ENCODE measurements at regions not wholly inside any gene's neighbourhood (a gene's known extent, or its start where the extent isn't known, plus 50 kb on each side); places are given as distances from the start of the nearest gene placed in this dataset.

DNA sequence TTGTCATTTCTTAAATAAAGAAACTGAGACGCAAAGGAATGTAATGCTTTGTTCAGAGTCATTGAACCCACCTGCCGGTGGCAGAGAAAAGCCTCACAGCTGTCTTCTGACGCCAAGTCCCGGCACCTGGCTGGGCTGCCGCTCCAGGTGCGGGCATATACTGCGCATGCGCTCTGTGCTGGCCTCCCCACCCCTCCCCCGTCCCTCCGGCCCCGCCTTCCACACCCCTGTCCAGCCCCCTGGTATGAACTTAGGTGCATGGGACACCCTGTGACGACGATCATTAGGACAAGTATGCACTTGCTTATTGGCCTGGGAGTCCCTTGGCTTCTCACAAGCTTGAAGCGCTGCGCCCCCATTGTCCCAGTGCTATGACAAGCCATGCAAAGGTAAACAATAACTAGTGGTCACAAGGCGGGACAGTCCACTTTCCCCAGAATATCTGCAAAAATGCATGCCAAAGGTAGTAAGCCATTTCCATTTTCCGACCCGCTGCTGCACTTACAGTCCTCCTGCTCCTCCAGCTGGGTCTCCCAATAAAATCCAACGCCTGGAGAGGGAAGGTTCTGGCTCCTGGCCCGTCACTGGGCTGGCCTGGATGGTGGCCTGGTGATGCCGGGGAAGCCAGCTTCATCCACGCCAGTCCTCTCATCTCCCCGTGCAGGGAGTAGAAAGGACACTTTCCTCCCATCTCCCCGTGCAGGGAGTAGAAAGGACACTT lies 100.4 kb downstream of the PSMG1 start:
- TF ChIP-seq, protein P1, sequence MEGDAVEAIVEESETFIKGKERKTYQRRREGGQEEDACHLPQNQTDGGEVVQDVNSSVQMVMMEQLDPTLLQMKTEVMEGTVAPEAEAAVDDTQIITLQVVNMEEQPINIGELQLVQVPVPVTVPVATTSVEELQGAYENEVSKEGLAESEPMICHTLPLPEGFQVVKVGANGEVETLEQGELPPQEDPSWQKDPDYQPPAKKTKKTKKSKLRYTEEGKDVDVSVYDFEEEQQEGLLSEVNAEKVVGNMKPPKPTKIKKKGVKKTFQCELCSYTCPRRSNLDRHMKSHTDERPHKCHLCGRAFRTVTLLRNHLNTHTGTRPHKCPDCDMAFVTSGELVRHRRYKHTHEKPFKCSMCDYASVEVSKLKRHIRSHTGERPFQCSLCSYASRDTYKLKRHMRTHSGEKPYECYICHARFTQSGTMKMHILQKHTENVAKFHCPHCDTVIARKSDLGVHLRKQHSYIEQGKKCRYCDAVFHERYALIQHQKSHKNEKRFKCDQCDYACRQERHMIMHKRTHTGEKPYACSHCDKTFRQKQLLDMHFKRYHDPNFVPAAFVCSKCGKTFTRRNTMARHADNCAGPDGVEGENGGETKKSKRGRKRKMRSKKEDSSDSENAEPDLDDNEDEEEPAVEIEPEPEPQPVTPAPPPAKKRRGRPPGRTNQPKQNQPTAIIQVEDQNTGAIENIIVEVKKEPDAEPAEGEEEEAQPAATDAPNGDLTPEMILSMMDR (IDR thresholded peaks at IDR 0.05), result no peak
- TF ChIP-seq POLR2A (IDR thresholded peaks at IDR 0.05), result no peak
- peak in 1 of 2 donors; percentile 30 for TF ChIP-seq POLR2AphosphoS5 (IDR thresholded peaks at IDR 0.05)
- TF ChIP-seq EP300 (IDR thresholded peaks at IDR 0.05), result no peak
- Histone ChIP-seq H3K27me3 (no peaks in the 10 kb centered on the region), H3K9me3 (no peaks in the 10 kb centered on the region), H3K4me3 (peak overlapping the region in 3 of 4 donors; percentile 26 to 40 (median 27)), H3K27ac (peak overlapping the region; percentile 74 to 88 (median 82)), H3K4me1 (peaks cover 43 to 58% (median 51%) of the 10 kb centered on the region in 4 donors), H3K36me3 (no peaks in the 10 kb centered on the region)
- DNase-seq (no peak), ATAC-seq (ENCODE audit: low FRiP score in 2 of 2) (peak in 1 of 2 donors; percentile 52)
- WGBS, 2 donors, result 48 to 54% methylated on average over 15 to 24 of the region's 24 CpGs

GRCh38 chr21:39080366-39080765 lies 102.9 kb downstream of the PSMG1 start:
- Histone ChIP-seq H3K27me3 (no peaks in the 10 kb centered on the region), H3K4me3 (no peak overlapping the region), H3K27ac (peak overlapping the region in 3 of 4 donors; percentile 25 to 88 (median 86)), H3K9me3 (no peaks in the 10 kb centered on the region), H3K36me3 (no peaks in the 10 kb centered on the region), H3K4me1 (peaks cover 45 to 52% (median 48%) of the 10 kb centered on the region in 4 donors)
- TF ChIP-seq, protein P1 (IDR thresholded peaks at IDR 0.05), result no peak
- no peak for TF ChIP-seq EP300 (IDR thresholded peaks at IDR 0.05)
- TF ChIP-seq POLR2A (IDR thresholded peaks at IDR 0.05), result no peak
- TF ChIP-seq POLR2AphosphoS5 (IDR thresholded peaks at IDR 0.05), result no peak
- no peak for ATAC-seq (ENCODE audit: low FRiP score in 2 of 2)
- DNase-seq, result peak in 1 of 2 donors; percentile 61
- WGBS, 2 donors, result 73 to 81% methylated on average over 5 of the region's 5 CpGs

DNA sequence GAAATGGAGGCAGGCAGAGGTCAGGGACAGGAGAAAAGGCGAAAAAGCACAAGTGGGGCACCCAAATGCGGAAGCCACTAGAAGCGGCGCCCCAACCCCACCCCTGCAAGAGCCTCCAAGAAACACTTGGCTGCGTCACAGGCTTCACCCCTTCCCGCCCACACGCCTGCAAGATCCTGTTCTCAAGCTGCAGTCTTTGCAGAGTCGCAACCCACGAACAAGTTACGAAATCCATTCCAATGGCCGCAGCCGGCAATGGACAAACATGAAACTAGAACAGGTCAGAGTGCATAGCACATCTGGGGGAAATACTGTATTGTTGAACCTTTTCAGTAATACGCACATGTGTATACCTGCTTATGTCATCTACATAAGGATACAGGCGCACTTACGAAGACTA lies 103.6 kb downstream of the PSMG1 start:
- Histone ChIP-seq H3K4me3 (peak overlapping the region in 1 of 4 donors; percentile 11), H3K9me3 (no peaks in the 10 kb centered on the region), H3K36me3 (no peaks in the 10 kb centered on the region), H3K27me3 (no peaks in the 10 kb centered on the region), H3K27ac (peak overlapping the region; percentile 46 to 88 (median 72)), H3K4me1 (peaks cover 39 to 45% (median 44%) of the 10 kb centered on the region in 4 donors)
- peak; percentile 82 to 91 for ATAC-seq (ENCODE audit: low FRiP score in 2 of 2)
- 40 to 59% methylated on average over 11 to 15 of the region's 15 CpGs for WGBS, 2 donors
- TF ChIP-seq EP300 (IDR thresholded peaks at IDR 0.05), result peak; percentile 83 to 95 (median 88)
- TF ChIP-seq POLR2AphosphoS5 (IDR thresholded peaks at IDR 0.05), result peak; percentile 74 to 95
- TF ChIP-seq, protein P1 (IDR thresholded peaks at IDR 0.05), result no peak
- TF ChIP-seq POLR2A (IDR thresholded peaks at IDR 0.05), result peak in 1 of 4 donors; percentile 55
- peak in 1 of 2 donors; percentile 96 for DNase-seq

- Histone ChIP-seq H3K4me3 (no peak overlapping the region), H3K4me1 (peaks cover 31 to 36% (median 35%) of the 10 kb centered on the region in 4 donors), H3K9me3 (no peaks in the 10 kb centered on the region), H3K27me3 (no peaks in the 10 kb centered on the region), H3K36me3 (no peaks in the 10 kb centered on the region), H3K27ac (peak overlapping the region; percentile 46 to 88 (median 72))
- ATAC-seq (ENCODE audit: low FRiP score in 2 of 2) (no peak), DNase-seq (no peak)
- TF ChIP-seq, protein P1 (IDR thresholded peaks at IDR 0.05), result no peak
- TF ChIP-seq EP300 (IDR thresholded peaks at IDR 0.05) (no peak), POLR2A (IDR thresholded peaks at IDR 0.05) (no peak), POLR2AphosphoS5 (IDR thresholded peaks at IDR 0.05) (no peak)
- WGBS, 2 donors, result 81 to 93% methylated on average over 5 of the region's 5 CpGs
These were observed 104.8 kb downstream of the PSMG1 start for GRCh38 chr21:39078322-39079065.

Measured in upper lobe of left lung (tissue), 6 donors.